A549 (cell line): ENCODE measurements at regions not wholly inside any gene's neighbourhood (a gene's known extent, or its start where the extent isn't known, plus 50 kb on each side); places are given as distances from the start of the nearest gene placed in this dataset.
A peak's percentile ranks its signal among the peaks of the same experiment; 100 is the strongest.

Source experiments
- ATAC-seq, 2 experiments: fragments of 200-7000 bp in 1 of 2; fragments of >200 bp in 1 of 2; cut with Nextera tagmentation in 1 of 2; cut with Tn5 transposase in 1 of 2; 3 replicates each; pipeline versions ENCODE4 v1.8.0 to v1.9.1; 2018 to 2020; ENCODE audit warnings: mild to moderate bottlenecking in 1 of 2, moderate library complexity in 1 of 2
- CTCF ChIA-PET: fragments of 300-600 bp; sonication (Branson Sonifier 250); formaldehyde crosslinking; extraction: SDS; loops from one replicate; lab custom pipeline; 2021; ENCODE audit warnings: antibody characterized with exemption, inconsistent platforms; lab: Yijun Ruan, JAX
- POLR2A ChIA-PET: fragments of 350-600 bp; formaldehyde crosslinking; extraction: SDS; loops from one replicate; lab custom pipeline; 2021; ENCODE audit warnings: antibody characterized with exemption, inconsistent platforms; lab: Yijun Ruan, JAX
- DNase-seq, 2 experiments: peaks; one replicate each; pipeline versions ENCODE4 v3.0.0 to v3.0.0-alpha.2; 2011 to 2016; ENCODE audit warnings: low read depth in 1 of 2, low spot score in 1 of 2
- FAIRE-seq: peaks from 2 replicates; lab custom pipeline; 2011; peaks lifted over from hg19 to GRCh38; lab: Jason Lieb, UNC
- H3K27ac ChIP-seq, 2 experiments: fragments of >200 bp; sonication (Bioruptor Twin); formaldehyde crosslinking; 3 replicates each; pipeline ENCODE4 v1.5.1; 2016 to 2017
- H3K4me1 ChIP-seq: fragments of >200 bp; sonication (Bioruptor Twin); formaldehyde crosslinking; 3 replicates; pipeline ENCODE4 v1.6.1; 2016
- H3K4me2 ChIP-seq: fragments of >200 bp; sonication (Bioruptor Twin); formaldehyde crosslinking; 3 replicates; pipeline ENCODE4 v1.6.1; 2016
- H3K4me3 ChIP-seq: fragments of >200 bp; sonication (Bioruptor Twin); formaldehyde crosslinking; 3 replicates; pipeline ENCODE4 v1.5.1; 2016
- H3K9me3 ChIP-seq: fragments of >200 bp; sonication (Bioruptor Twin); formaldehyde crosslinking; 3 replicates; pipeline ENCODE4 v1.6.1; 2016
- CBX8 ChIP-seq: fragments of 200-600 bp; sonication (generic); IDR thresholded peaks from 2 replicates; pipeline ENCODE4 v1.6.1; 2016
- CEBPB ChIP-seq, 2 experiments: fragments of >200 bp in 1 of 2; sonication (Bioruptor Twin) in 1 of 2; formaldehyde crosslinking in 1 of 2; IDR thresholded peaks; 2 replicates each; pipeline ENCODE4 v1.6.1; 2012 to 2016
- EP300 ChIP-seq, 2 experiments: fragments of >200 bp; sonication (Bioruptor Twin); formaldehyde crosslinking; IDR thresholded peaks; 2 replicates in 1 of 2; 3 replicates in 1 of 2; pipeline ENCODE4 v1.6.1; 2016 to 2017
- HEYL ChIP-seq: fragments of 250-450 bp; sonication (Bioruptor Pico); IDR thresholded peaks from 2 replicates; pipeline ENCODE4 v1.8.0; 2021; ENCODE audit warnings: mild to moderate bottlenecking, moderate library complexity
- JUNB ChIP-seq: fragments of >200 bp; sonication (Bioruptor Twin); formaldehyde crosslinking; IDR thresholded peaks from 2 replicates; pipeline ENCODE4 v1.6.1; 2016
- KDM5A ChIP-seq: fragments of 200-600 bp; sonication (generic); IDR thresholded peaks from 2 replicates; pipeline ENCODE4 v1.6.1; 2016; ENCODE audit warnings: antibody characterized with exemption, mild to moderate bottlenecking
- MAFK ChIP-seq: fragments of 450-650 bp; IDR thresholded peaks from 2 replicates; pipeline ENCODE4 v1.6.1; 2014; ENCODE audit not compliant: partially characterized antibody
- MYC ChIP-seq: IDR thresholded peaks from 2 replicates; pipeline ENCODE4 v1.6.1; 2012; ENCODE audit warnings: mild to moderate bottlenecking, inconsistent platforms, low read length, improper control_type of control experiment, borderline replicate concordance
- NPAS2 ChIP-seq: fragments of 250-450 bp; sonication (Bioruptor Pico); IDR thresholded peaks from 2 replicates; pipeline ENCODE4 v1.8.0; 2022; ENCODE audit warnings: mild to moderate bottlenecking, moderate library complexity, borderline replicate concordance
- PHF8 ChIP-seq: fragments of 200-600 bp; sonication (generic); IDR thresholded peaks from 2 replicates; pipeline ENCODE4 v1.6.1; 2016; ENCODE audit warnings: low read depth, mild to moderate bottlenecking, antibody characterized with exemption, moderate library complexity, borderline replicate concordance
- TP53 ChIP-seq: fragments of 250-450 bp; sonication (Bioruptor Pico); IDR thresholded peaks from 2 replicates; pipeline ENCODE4 v1.5.0; 2021; ENCODE audit warnings: mild to moderate bottlenecking, moderate library complexity
- ZC3H11A ChIP-seq: fragments of 450-650 bp; IDR thresholded peaks from 2 replicates; pipeline ENCODE4 v1.6.1; 2014; ENCODE audit warnings: antibody characterized with exemption, mild to moderate bottlenecking
- WGBS: methylation state at CpG from one replicate; pipeline ENCODE4 v1.1.6; 2017; ENCODE audit errors: missing lambda C conversion rate; 5-methylcytosine and 5-hydroxymethylcytosine counted together
- TF ChIP-seq, protein P1 (sequence below): fragments of 450-650 bp; IDR thresholded peaks from 2 replicates; pipeline ENCODE4 v1.6.1; 2014; ENCODE audit warnings: antibody characterized with exemption
- TF ChIP-seq, protein P2 (sequence below): fragments of 200-600 bp; sonication (generic); IDR thresholded peaks from 2 replicates; pipeline ENCODE4 v1.6.1; 2016; ENCODE audit warnings: antibody characterized with exemption, mild to moderate bottlenecking, moderate library complexity
- TF ChIP-seq, protein P3 (sequence below): fragments of 250-450 bp; sonication (Bioruptor Pico); IDR thresholded peaks from 2 replicates; pipeline ENCODE4 v1.5.0; 2021; ENCODE audit warnings: mild to moderate bottlenecking, moderate library complexity, borderline replicate concordance
- TF ChIP-seq, protein P4 (sequence below): fragments of >200 bp; sonication (Bioruptor Twin); formaldehyde crosslinking; IDR thresholded peaks from 2 replicates; pipeline ENCODE4 v1.6.1; 2016
- TF ChIP-seq, protein P5 (sequence below): fragments of 250-450 bp; sonication (Bioruptor Pico); IDR thresholded peaks from 2 replicates; pipeline ENCODE4 v1.5.0; 2020; ENCODE audit warnings: low read depth, mild to moderate bottlenecking, moderate library complexity
- TF ChIP-seq, protein P6 (sequence below): IDR thresholded peaks from 2 replicates; pipeline ENCODE4 v1.6.1; 2012; ENCODE audit warnings: low read depth, borderline replicate concordance
- TF ChIP-seq, protein P7 (sequence below): fragments of >200 bp; sonication (Bioruptor Twin); formaldehyde crosslinking; IDR thresholded peaks from 3 replicates; pipeline ENCODE4 v1.6.1; 2016

DNA sequence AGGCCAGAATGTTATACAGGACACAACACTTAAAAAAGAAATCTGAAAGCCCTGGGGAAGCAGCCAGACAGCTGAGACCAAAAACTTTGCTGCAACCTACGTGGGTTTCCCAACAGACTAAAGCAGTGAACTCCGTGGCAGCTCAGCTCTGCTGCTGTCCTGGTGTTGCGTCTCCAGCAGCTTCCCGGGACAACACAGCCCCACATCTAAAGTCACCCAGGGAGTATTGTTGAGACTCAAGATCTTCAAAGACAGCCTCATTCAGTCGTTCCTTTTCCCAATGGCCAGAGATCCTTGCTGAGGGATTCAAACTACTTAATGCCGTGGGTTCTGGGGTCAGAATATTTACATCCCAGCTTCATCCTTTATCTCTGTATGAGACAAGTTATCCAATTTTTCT is 125.8 kb downstream of the MED10 start:
- DNase-seq, result no peak
- no peaks in the 10 kb centered on the region for H3K4me1 ChIP-seq
- H3K9me3 ChIP-seq, result peaks cover 2% of the 10 kb centered on the region; the same call in 1 of the 3 replicates
- no peak for ATAC-seq
- no peak for FAIRE-seq
- ChIA-PET POLR2A (no interaction called here), CTCF (interaction anchor here (1.5 kb wide), 1 partner anchor 10 kb away, joined by 3 read pairs; no protein-coding TSS in a partner anchor)
- H3K27ac ChIP-seq, result no peak overlapping the region
- WGBS, result 21% methylated on average over 6 of the region's 6 CpGs
- TF ChIP-seq, protein P1, sequence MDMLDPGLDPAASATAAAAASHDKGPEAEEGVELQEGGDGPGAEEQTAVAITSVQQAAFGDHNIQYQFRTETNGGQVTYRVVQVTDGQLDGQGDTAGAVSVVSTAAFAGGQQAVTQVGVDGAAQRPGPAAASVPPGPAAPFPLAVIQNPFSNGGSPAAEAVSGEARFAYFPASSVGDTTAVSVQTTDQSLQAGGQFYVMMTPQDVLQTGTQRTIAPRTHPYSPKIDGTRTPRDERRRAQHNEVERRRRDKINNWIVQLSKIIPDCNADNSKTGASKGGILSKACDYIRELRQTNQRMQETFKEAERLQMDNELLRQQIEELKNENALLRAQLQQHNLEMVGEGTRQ, result no peak
- TF ChIP-seq, protein P2, sequence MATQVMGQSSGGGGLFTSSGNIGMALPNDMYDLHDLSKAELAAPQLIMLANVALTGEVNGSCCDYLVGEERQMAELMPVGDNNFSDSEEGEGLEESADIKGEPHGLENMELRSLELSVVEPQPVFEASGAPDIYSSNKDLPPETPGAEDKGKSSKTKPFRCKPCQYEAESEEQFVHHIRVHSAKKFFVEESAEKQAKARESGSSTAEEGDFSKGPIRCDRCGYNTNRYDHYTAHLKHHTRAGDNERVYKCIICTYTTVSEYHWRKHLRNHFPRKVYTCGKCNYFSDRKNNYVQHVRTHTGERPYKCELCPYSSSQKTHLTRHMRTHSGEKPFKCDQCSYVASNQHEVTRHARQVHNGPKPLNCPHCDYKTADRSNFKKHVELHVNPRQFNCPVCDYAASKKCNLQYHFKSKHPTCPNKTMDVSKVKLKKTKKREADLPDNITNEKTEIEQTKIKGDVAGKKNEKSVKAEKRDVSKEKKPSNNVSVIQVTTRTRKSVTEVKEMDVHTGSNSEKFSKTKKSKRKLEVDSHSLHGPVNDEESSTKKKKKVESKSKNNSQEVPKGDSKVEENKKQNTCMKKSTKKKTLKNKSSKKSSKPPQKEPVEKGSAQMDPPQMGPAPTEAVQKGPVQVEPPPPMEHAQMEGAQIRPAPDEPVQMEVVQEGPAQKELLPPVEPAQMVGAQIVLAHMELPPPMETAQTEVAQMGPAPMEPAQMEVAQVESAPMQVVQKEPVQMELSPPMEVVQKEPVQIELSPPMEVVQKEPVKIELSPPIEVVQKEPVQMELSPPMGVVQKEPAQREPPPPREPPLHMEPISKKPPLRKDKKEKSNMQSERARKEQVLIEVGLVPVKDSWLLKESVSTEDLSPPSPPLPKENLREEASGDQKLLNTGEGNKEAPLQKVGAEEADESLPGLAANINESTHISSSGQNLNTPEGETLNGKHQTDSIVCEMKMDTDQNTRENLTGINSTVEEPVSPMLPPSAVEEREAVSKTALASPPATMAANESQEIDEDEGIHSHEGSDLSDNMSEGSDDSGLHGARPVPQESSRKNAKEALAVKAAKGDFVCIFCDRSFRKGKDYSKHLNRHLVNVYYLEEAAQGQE, result no peak
- no peak for TF ChIP-seq PHF8
- no peak for TF ChIP-seq CEBPB (IDR thresholded peaks at IDR 0.05)
- TF ChIP-seq, protein P3, sequence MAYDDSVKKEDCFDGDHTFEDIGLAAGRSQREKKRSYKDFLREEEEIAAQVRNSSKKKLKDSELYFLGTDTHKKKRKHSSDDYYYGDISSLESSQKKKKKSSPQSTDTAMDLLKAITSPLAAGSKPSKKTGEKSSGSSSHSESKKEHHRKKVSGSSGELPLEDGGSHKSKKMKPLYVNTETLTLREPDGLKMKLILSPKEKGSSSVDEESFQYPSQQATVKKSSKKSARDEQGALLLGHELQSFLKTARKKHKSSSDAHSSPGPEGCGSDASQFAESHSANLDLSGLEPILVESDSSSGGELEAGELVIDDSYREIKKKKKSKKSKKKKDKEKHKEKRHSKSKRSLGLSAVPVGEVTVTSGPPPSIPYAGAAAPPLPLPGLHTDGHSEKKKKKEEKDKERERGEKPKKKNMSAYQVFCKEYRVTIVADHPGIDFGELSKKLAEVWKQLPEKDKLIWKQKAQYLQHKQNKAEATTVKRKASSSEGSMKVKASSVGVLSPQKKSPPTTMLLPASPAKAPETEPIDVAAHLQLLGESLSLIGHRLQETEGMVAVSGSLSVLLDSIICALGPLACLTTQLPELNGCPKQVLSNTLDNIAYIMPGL, result no peak
- no peak for TF ChIP-seq JUNB
- TF ChIP-seq MAFK, result no peak
- TF ChIP-seq EP300 (IDR thresholded peaks at IDR 0.05), result no peak
- no peak for TF ChIP-seq ZC3H11A
- TF ChIP-seq, protein P4, sequence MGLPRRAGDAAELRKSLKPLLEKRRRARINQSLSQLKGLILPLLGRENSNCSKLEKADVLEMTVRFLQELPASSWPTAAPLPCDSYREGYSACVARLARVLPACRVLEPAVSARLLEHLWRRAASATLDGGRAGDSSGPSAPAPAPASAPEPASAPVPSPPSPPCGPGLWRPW, result no peak
- TF ChIP-seq, protein P5, sequence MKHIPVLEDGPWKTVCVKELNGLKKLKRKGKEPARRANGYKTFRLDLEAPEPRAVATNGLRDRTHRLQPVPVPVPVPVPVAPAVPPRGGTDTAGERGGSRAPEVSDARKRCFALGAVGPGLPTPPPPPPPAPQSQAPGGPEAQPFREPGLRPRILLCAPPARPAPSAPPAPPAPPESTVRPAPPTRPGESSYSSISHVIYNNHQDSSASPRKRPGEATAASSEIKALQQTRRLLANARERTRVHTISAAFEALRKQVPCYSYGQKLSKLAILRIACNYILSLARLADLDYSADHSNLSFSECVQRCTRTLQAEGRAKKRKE (CRISPR knock-in tag), result no peak
- TF ChIP-seq HEYL, result no peak
- TF ChIP-seq TP53 (CRISPR knock-in tag), result no peak
- TF ChIP-seq MYC, result no peak
- TF ChIP-seq, protein P6, sequence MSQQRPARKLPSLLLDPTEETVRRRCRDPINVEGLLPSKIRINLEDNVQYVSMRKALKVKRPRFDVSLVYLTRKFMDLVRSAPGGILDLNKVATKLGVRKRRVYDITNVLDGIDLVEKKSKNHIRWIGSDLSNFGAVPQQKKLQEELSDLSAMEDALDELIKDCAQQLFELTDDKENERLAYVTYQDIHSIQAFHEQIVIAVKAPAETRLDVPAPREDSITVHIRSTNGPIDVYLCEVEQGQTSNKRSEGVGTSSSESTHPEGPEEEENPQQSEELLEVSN, result no peak
- TF ChIP-seq NPAS2 (CRISPR knock-in tag), result no peak
- TF ChIP-seq KDM5A, result no peak
- no peak overlapping the region for H3K4me3 ChIP-seq
- no peak overlapping the region for H3K4me2 ChIP-seq

DNA sequence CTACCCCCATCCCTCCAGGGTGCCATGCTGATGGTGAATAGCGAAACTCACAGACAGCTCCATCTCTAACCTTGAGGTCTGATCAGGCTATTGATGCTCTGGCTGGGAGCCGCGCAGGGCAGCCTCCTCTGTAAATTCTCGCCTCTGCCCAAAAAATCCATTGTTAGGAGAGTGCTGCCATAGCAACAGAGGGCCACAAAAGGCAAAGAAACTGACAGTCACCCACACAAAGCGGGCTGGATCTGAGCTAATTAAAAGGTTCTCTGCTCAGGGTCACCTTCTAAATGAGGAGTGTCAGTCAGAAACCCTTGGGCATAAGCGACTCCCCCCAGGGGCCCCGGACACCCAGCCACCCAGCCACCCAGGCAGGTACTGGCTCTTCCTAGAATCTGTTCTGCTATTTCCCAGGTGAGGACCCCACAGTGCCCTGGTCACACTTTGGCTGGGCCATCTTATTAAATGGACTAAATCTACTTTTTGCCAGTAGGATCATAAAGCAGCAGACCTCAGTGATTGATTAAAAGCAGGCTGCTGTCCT is 126.7 kb downstream of the MED10 start:
- 44% methylated on average over 6 of the region's 7 CpGs for WGBS
- no peak overlapping the region for H3K4me2 ChIP-seq
- CTCF ChIA-PET, result interaction anchor here (1.2 to 1.5 kb wide), 2 partner anchors 9 to 135 kb away, joined by 3 read pairs; no protein-coding TSS in a partner anchor
- POLR2A ChIA-PET, result no interaction called here
- no peaks in the 10 kb centered on the region; the same call in 2 of the 3 replicates for H3K9me3 ChIP-seq
- FAIRE-seq (no peak), ATAC-seq (no peak), DNase-seq (no peak)
- TF ChIP-seq CBX8, result 0 out of 2 replicates have a peak, but pooled peaks have one; percentile 51
- TF ChIP-seq, protein P7, sequence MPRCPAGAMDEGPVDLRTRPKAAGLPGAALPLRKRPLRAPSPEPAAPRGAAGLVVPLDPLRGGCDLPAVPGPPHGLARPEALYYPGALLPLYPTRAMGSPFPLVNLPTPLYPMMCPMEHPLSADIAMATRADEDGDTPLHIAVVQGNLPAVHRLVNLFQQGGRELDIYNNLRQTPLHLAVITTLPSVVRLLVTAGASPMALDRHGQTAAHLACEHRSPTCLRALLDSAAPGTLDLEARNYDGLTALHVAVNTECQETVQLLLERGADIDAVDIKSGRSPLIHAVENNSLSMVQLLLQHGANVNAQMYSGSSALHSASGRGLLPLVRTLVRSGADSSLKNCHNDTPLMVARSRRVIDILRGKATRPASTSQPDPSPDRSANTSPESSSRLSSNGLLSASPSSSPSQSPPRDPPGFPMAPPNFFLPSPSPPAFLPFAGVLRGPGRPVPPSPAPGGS, result no peak
- H3K4me3 ChIP-seq, result no peak overlapping the region
- no peaks in the 10 kb centered on the region for H3K4me1 ChIP-seq
- no peak overlapping the region for H3K27ac ChIP-seq
